ENCODE measurements at regions not wholly inside any gene's neighbourhood (a gene's known extent, or its start where the extent isn't known, plus 50 kb on each side); places are given as distances from the start of the nearest gene placed in this dataset.

GRCh38 chr2:234559609-234560008, 62.7 kb upstream of the ARL4C start:
- Histone ChIP-seq H3K4me2 (ENCODE audit: low read length) (no peak overlapping the region), H4K20me1 (ENCODE audit: insufficient read depth) (no peaks in the 10 kb centered on the region), H3F3A (ENCODE audit: insufficient read depth, low read length, poor library complexity, severe bottlenecking) (no peaks in the 10 kb centered on the region), H3K4me3 (ENCODE audit: low read length) (no peak overlapping the region), H3K36me3 (ENCODE audit: insufficient read depth, low read length) (no peaks in the 10 kb centered on the region), H3K79me2 (replicated peaks; ENCODE audit: insufficient read depth, low read length) (no peaks in the 10 kb centered on the region), H3K9ac (ENCODE audit: low read length) (no peak overlapping the region), H3K27ac (ENCODE audit: low read length) (no peak overlapping the region), H2AFZ (ENCODE audit: low read depth, low read length) (no peak overlapping the region), H3K9me2 (ENCODE audit: insufficient read depth, low read length) (no peaks in the 10 kb centered on the region), H3K27me3 (ENCODE audit: insufficient read depth, low read depth, low read length) (no peaks in the 10 kb centered on the region), H3K9me3 (ENCODE audit: low read length) (no peaks in the 10 kb centered on the region)
- no peak for TF ChIP-seq MXI1 (conservative IDR thresholded peaks at IDR 0.05; ENCODE audit: poor library complexity, severe bottlenecking)
- TF ChIP-seq POLR2AphosphoS5 (IDR thresholded peaks at IDR 0.05), result no peak
- TF ChIP-seq CTCF (IDR thresholded peaks at IDR 0.05; ENCODE audit: poor library complexity, severe bottlenecking), result no peak
- TF ChIP-seq, protein P1, sequence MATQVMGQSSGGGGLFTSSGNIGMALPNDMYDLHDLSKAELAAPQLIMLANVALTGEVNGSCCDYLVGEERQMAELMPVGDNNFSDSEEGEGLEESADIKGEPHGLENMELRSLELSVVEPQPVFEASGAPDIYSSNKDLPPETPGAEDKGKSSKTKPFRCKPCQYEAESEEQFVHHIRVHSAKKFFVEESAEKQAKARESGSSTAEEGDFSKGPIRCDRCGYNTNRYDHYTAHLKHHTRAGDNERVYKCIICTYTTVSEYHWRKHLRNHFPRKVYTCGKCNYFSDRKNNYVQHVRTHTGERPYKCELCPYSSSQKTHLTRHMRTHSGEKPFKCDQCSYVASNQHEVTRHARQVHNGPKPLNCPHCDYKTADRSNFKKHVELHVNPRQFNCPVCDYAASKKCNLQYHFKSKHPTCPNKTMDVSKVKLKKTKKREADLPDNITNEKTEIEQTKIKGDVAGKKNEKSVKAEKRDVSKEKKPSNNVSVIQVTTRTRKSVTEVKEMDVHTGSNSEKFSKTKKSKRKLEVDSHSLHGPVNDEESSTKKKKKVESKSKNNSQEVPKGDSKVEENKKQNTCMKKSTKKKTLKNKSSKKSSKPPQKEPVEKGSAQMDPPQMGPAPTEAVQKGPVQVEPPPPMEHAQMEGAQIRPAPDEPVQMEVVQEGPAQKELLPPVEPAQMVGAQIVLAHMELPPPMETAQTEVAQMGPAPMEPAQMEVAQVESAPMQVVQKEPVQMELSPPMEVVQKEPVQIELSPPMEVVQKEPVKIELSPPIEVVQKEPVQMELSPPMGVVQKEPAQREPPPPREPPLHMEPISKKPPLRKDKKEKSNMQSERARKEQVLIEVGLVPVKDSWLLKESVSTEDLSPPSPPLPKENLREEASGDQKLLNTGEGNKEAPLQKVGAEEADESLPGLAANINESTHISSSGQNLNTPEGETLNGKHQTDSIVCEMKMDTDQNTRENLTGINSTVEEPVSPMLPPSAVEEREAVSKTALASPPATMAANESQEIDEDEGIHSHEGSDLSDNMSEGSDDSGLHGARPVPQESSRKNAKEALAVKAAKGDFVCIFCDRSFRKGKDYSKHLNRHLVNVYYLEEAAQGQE (IDR thresholded peaks at IDR 0.05; ENCODE audit: borderline replicate concordance), result no peak
- no peak for TF ChIP-seq TAF1 (IDR thresholded peaks at IDR 0.05; ENCODE audit: low read depth)
- TF ChIP-seq EP300 (conservative IDR thresholded peaks at IDR 0.05; ENCODE audit: poor library complexity, severe bottlenecking), result no peak
- TF ChIP-seq EZH2 (IDR thresholded peaks at IDR 0.05; ENCODE audit: borderline replicate concordance, insufficient read depth, low read length, poor library complexity, severe bottlenecking), result no peak
- no peak for TF ChIP-seq SMC3 (conservative IDR thresholded peaks at IDR 0.05; ENCODE audit: poor library complexity)
- no peak for TF ChIP-seq RAD21 (conservative IDR thresholded peaks at IDR 0.05)

GRCh38 chr2:234558642-234559041, 61.8 kb upstream of the ARL4C start:
- no peaks in the 10 kb centered on the region for H3K27me3 ChIP-seq (ENCODE audit: insufficient read depth, low read depth, low read length)
- no peak overlapping the region for H2AFZ ChIP-seq (ENCODE audit: low read depth, low read length)
- H3K4me2 ChIP-seq (ENCODE audit: low read length), result no peak overlapping the region
- H3K79me2 ChIP-seq (replicated peaks; ENCODE audit: insufficient read depth, low read length), result no peaks in the 10 kb centered on the region
- no peak overlapping the region for H3K27ac ChIP-seq (ENCODE audit: low read length)
- H3K4me3 ChIP-seq (ENCODE audit: low read length), result no peak overlapping the region
- H3K36me3 ChIP-seq (ENCODE audit: insufficient read depth, low read length), result no peaks in the 10 kb centered on the region
- H3K9me2 ChIP-seq (ENCODE audit: insufficient read depth, low read length), result no peaks in the 10 kb centered on the region
- TF ChIP-seq RAD21 (conservative IDR thresholded peaks at IDR 0.05), result no peak
- TF ChIP-seq SMC3 (conservative IDR thresholded peaks at IDR 0.05; ENCODE audit: poor library complexity), result no peak
- TF ChIP-seq POLR2AphosphoS5 (IDR thresholded peaks at IDR 0.05), result no peak
- no peak for TF ChIP-seq EP300 (conservative IDR thresholded peaks at IDR 0.05; ENCODE audit: poor library complexity, severe bottlenecking)
- no peak for TF ChIP-seq TAF1 (IDR thresholded peaks at IDR 0.05; ENCODE audit: low read depth)
- no peak for TF ChIP-seq CTCF (IDR thresholded peaks at IDR 0.05; ENCODE audit: poor library complexity, severe bottlenecking)
- no peak for TF ChIP-seq MXI1 (conservative IDR thresholded peaks at IDR 0.05; ENCODE audit: poor library complexity, severe bottlenecking)
- TF ChIP-seq, protein P1 (IDR thresholded peaks at IDR 0.05; ENCODE audit: borderline replicate concordance), result no peak
- TF ChIP-seq EZH2 (IDR thresholded peaks at IDR 0.05; ENCODE audit: borderline replicate concordance, insufficient read depth, low read length, poor library complexity, severe bottlenecking), result no peak
- no peaks in the 10 kb centered on the region for H4K20me1 ChIP-seq (ENCODE audit: insufficient read depth)
- H3K9me3 ChIP-seq (ENCODE audit: low read length), result no peaks in the 10 kb centered on the region
- H3F3A ChIP-seq (ENCODE audit: insufficient read depth, low read length, poor library complexity, severe bottlenecking), result no peaks in the 10 kb centered on the region
- H3K9ac ChIP-seq (ENCODE audit: low read length), result no peak overlapping the region
